ENCODE measurements at regions not wholly inside any gene's neighbourhood (a gene's known extent, or its start where the extent isn't known, plus 50 kb on each side); places are given as distances from the start of the nearest gene placed in this dataset.
"Not testable (repeated sequence)": the region's sequence is repeated elsewhere in the genome, so short reads cannot be mapped to it uniquely, and the experiment has no call there.

- DNase-seq (ENCODE audit: low read depth, low spot score), result no peak
Observed at GRCh38 chr5:40150896-40151295, 528.8 kb upstream of the PTGER4 start.

GRCh38 chr5:40141896-40142295 is 537.8 kb upstream of the PTGER4 start:
- no peak for DNase-seq (ENCODE audit: low read depth, low spot score)

- DNase-seq (ENCODE audit: low read depth, low spot score), result no peak
Observed at GRCh38 chr5:40141418-40141817, 538.3 kb upstream of the PTGER4 start.

- DNase-seq (ENCODE audit: low read depth, low spot score), result no peak
Observed at GRCh38 chr5:40137223-40137622, 542.5 kb upstream of the PTGER4 start.

GRCh38 chr5:40134883-40135520 is 544.7 kb upstream of the PTGER4 start:
- DNase-seq (ENCODE audit: low read depth, low spot score), result no peak

- no peak for DNase-seq (ENCODE audit: low read depth, low spot score)
Observed at GRCh38 chr5:40124367-40124766, 555.3 kb upstream of the PTGER4 start.

GRCh38 chr5:40121236-40121635 is 558.5 kb upstream of the PTGER4 start:
- no peak for DNase-seq (ENCODE audit: low read depth, low spot score)

GRCh38 chr5:40112875-40113274 is 566.8 kb upstream of the PTGER4 start:
- DNase-seq (ENCODE audit: low read depth, low spot score), result no peak

GRCh38 chr5:40111036-40111435 is 568.7 kb upstream of the PTGER4 start:
- DNase-seq (ENCODE audit: low read depth, low spot score), result not testable (repeated sequence)

- DNase-seq (ENCODE audit: low read depth, low spot score), result not testable (repeated sequence)
Observed at GRCh38 chr5:40108764-40109390, 570.8 kb upstream of the PTGER4 start.

- not testable (repeated sequence) for DNase-seq (ENCODE audit: low read depth, low spot score)
Observed at GRCh38 chr5:40107786-40108185, 571.9 kb upstream of the PTGER4 start.

GRCh38 chr5:40106847-40107246 is 572.9 kb upstream of the PTGER4 start:
- no peak for DNase-seq (ENCODE audit: low read depth, low spot score)

GRCh38 chr5:40098313-40098712 is 581.4 kb upstream of the PTGER4 start:
- no peak for DNase-seq (ENCODE audit: low read depth, low spot score)

- no peak for DNase-seq (ENCODE audit: low read depth, low spot score)
Observed at GRCh38 chr5:40093550-40093949, 586.2 kb upstream of the PTGER4 start.

GRCh38 chr5:40089269-40089668 is 590.4 kb upstream of the PTGER4 start:
- DNase-seq (ENCODE audit: low read depth, low spot score), result no peak

- DNase-seq (ENCODE audit: low read depth, low spot score), result no peak
Observed at GRCh38 chr5:40084614-40085013, 595.1 kb upstream of the PTGER4 start.

GRCh38 chr5:40082313-40082712 is 597.4 kb upstream of the PTGER4 start:
- no peak for DNase-seq (ENCODE audit: low read depth, low spot score)

- DNase-seq (ENCODE audit: low read depth, low spot score), result no peak
Observed at GRCh38 chr5:40080191-40080590, 599.5 kb upstream of the PTGER4 start.

GRCh38 chr5:40078898-40079575 is 600.7 kb upstream of the PTGER4 start:
- no peak for DNase-seq (ENCODE audit: low read depth, low spot score)

GRCh38 chr5:40074826-40075225 is 604.9 kb upstream of the PTGER4 start:
- DNase-seq (ENCODE audit: low read depth, low spot score), result no peak

GRCh38 chr5:40073927-40074326 is 605.8 kb upstream of the PTGER4 start:
- DNase-seq (ENCODE audit: low read depth, low spot score), result no peak

- no peak for DNase-seq (ENCODE audit: low read depth, low spot score)
Observed at GRCh38 chr5:40071870-40072269, 607.8 kb upstream of the PTGER4 start.

- DNase-seq (ENCODE audit: low read depth, low spot score), result no peak
Observed at GRCh38 chr5:40066616-40067015, 613.1 kb upstream of the PTGER4 start.
